Liver (tissue), 3 donors: ENCODE measurements at regions not wholly inside any gene's neighbourhood (a gene's known extent, or its start where the extent isn't known, plus 50 kb on each side); places are given as distances from the start of the nearest gene placed in this dataset.

Experiments
- ATF3 ChIP-seq: IDR thresholded peaks from 2 replicates; pipeline ENCODE4 v1.6.1; 2016; ENCODE audit warnings: antibody characterized with exemption
- EGR1 ChIP-seq, 2 donors: IDR thresholded peaks; 2 replicates each; pipeline ENCODE4 v1.6.1; 2016 to 2018; ENCODE audit warnings: antibody characterized with exemption in 2 of 2, low read depth in 2 of 2
- FOXA1 ChIP-seq: IDR thresholded peaks from 2 replicates; pipeline ENCODE4 v1.6.1; 2016; ENCODE audit warnings: antibody characterized with exemption
- FOXA2 ChIP-seq: IDR thresholded peaks from 2 replicates; pipeline ENCODE4 v1.6.1; 2016; ENCODE audit warnings: antibody characterized with exemption
- HNF4G ChIP-seq: IDR thresholded peaks from 2 replicates; pipeline ENCODE4 v1.6.1; 2016; ENCODE audit warnings: antibody characterized with exemption
- JUND ChIP-seq, 2 donors: IDR thresholded peaks; 2 replicates each; pipeline ENCODE4 v1.6.1; 2016; ENCODE audit warnings: antibody characterized with exemption in 2 of 2
- MAX ChIP-seq: IDR thresholded peaks from 2 replicates; pipeline ENCODE4 v1.6.1; 2016; ENCODE audit warnings: antibody characterized with exemption
- RAD21 ChIP-seq, 2 donors: IDR thresholded peaks; 2 replicates each; pipeline ENCODE4 v1.6.1; 2016; ENCODE audit warnings: antibody characterized with exemption in 2 of 2, mild to moderate bottlenecking in 2 of 2
- SP1 ChIP-seq: IDR thresholded peaks from 2 replicates; pipeline ENCODE4 v1.6.1; 2018; ENCODE audit warnings: antibody characterized with exemption, mild to moderate bottlenecking
- TAF1 ChIP-seq: conservative IDR thresholded peaks from 2 replicates; pipeline ENCODE4 v1.6.1; 2016; ENCODE audit warnings: antibody characterized with exemption, mild to moderate bottlenecking
- YY1 ChIP-seq: IDR thresholded peaks from 2 replicates; pipeline ENCODE4 v1.6.1; 2016; ENCODE audit warnings: antibody characterized with exemption, mild to moderate bottlenecking
- TF ChIP-seq, protein P1 (sequence below): fragments of 150-350 bp; IDR thresholded peaks from 2 replicates; pipeline ENCODE4 v1.5.1; 2017; ENCODE audit warnings: improper control_type of control experiment, low read depth, low read length; ENCODE audit not compliant: missing input control
- TF ChIP-seq, protein P2 (sequence below): IDR thresholded peaks from 2 replicates; pipeline ENCODE4 v1.6.1; 2016; ENCODE audit warnings: antibody characterized with exemption, mild to moderate bottlenecking
- TF ChIP-seq, protein P3 (sequence below): IDR thresholded peaks from 2 replicates; pipeline ENCODE4 v1.6.1; 2016; ENCODE audit warnings: antibody characterized with exemption
- donor health status: healthy.
- donor health status: healthy.

DNA sequence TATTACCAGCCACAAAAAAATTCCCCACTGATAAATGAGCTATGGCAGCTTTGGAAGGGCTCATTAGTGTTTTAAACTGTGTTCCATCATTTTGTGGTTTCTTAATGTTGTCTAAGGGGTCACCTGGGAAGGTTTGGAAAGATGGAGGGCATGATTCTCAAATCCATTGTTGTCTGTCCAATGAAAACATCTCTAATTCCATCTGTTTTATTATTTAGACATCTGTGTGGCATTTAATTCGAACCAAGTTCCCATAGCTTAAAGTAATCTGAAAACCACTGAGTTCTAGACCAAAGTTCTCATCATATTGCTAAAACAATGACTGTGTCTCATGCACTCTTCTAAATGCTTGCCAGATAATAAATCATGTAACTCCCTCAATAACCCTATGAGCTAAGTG, 103.8 kb upstream of the PPP3CA start:
- TF ChIP-seq, protein P1, sequence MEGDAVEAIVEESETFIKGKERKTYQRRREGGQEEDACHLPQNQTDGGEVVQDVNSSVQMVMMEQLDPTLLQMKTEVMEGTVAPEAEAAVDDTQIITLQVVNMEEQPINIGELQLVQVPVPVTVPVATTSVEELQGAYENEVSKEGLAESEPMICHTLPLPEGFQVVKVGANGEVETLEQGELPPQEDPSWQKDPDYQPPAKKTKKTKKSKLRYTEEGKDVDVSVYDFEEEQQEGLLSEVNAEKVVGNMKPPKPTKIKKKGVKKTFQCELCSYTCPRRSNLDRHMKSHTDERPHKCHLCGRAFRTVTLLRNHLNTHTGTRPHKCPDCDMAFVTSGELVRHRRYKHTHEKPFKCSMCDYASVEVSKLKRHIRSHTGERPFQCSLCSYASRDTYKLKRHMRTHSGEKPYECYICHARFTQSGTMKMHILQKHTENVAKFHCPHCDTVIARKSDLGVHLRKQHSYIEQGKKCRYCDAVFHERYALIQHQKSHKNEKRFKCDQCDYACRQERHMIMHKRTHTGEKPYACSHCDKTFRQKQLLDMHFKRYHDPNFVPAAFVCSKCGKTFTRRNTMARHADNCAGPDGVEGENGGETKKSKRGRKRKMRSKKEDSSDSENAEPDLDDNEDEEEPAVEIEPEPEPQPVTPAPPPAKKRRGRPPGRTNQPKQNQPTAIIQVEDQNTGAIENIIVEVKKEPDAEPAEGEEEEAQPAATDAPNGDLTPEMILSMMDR: no peak
- no peak for TF ChIP-seq MAX
- TF ChIP-seq, protein P2, sequence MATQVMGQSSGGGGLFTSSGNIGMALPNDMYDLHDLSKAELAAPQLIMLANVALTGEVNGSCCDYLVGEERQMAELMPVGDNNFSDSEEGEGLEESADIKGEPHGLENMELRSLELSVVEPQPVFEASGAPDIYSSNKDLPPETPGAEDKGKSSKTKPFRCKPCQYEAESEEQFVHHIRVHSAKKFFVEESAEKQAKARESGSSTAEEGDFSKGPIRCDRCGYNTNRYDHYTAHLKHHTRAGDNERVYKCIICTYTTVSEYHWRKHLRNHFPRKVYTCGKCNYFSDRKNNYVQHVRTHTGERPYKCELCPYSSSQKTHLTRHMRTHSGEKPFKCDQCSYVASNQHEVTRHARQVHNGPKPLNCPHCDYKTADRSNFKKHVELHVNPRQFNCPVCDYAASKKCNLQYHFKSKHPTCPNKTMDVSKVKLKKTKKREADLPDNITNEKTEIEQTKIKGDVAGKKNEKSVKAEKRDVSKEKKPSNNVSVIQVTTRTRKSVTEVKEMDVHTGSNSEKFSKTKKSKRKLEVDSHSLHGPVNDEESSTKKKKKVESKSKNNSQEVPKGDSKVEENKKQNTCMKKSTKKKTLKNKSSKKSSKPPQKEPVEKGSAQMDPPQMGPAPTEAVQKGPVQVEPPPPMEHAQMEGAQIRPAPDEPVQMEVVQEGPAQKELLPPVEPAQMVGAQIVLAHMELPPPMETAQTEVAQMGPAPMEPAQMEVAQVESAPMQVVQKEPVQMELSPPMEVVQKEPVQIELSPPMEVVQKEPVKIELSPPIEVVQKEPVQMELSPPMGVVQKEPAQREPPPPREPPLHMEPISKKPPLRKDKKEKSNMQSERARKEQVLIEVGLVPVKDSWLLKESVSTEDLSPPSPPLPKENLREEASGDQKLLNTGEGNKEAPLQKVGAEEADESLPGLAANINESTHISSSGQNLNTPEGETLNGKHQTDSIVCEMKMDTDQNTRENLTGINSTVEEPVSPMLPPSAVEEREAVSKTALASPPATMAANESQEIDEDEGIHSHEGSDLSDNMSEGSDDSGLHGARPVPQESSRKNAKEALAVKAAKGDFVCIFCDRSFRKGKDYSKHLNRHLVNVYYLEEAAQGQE: no peak
- no peak for TF ChIP-seq SP1
- TF ChIP-seq FOXA2: no peak
- TF ChIP-seq EGR1 (IDR thresholded peaks at IDR 0.05; ENCODE audit: low read depth in 2 of 2): no peak
- TF ChIP-seq ATF3: no peak
- no peak for TF ChIP-seq RAD21 (IDR thresholded peaks at IDR 0.05)
- no peak for TF ChIP-seq JUND (IDR thresholded peaks at IDR 0.05)
- no peak for TF ChIP-seq YY1
- TF ChIP-seq HNF4G: no peak
- no peak for TF ChIP-seq FOXA1
- no peak for TF ChIP-seq TAF1
- TF ChIP-seq, protein P3, sequence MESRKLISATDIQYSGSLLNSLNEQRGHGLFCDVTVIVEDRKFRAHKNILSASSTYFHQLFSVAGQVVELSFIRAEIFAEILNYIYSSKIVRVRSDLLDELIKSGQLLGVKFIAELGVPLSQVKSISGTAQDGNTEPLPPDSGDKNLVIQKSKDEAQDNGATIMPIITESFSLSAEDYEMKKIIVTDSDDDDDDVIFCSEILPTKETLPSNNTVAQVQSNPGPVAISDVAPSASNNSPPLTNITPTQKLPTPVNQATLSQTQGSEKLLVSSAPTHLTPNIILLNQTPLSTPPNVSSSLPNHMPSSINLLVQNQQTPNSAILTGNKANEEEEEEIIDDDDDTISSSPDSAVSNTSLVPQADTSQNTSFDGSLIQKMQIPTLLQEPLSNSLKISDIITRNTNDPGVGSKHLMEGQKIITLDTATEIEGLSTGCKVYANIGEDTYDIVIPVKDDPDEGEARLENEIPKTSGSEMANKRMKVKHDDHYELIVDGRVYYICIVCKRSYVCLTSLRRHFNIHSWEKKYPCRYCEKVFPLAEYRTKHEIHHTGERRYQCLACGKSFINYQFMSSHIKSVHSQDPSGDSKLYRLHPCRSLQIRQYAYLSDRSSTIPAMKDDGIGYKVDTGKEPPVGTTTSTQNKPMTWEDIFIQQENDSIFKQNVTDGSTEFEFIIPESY: no peak
